LHCN-M2 (cell line): ENCODE measurements at regions not wholly inside any gene's neighbourhood (a gene's known extent, or its start where the extent isn't known, plus 50 kb on each side); places are given as distances from the start of the nearest gene placed in this dataset.
"Not testable (repeated sequence)": the region's sequence is repeated elsewhere in the genome, so short reads cannot be mapped to it uniquely, and the experiment has no call there.

Experiments used
- DNase-seq: peaks from one replicate; pipeline ENCODE4 v3.0.0-alpha.2; 2012; ENCODE audit warnings: low read depth

DNA sequence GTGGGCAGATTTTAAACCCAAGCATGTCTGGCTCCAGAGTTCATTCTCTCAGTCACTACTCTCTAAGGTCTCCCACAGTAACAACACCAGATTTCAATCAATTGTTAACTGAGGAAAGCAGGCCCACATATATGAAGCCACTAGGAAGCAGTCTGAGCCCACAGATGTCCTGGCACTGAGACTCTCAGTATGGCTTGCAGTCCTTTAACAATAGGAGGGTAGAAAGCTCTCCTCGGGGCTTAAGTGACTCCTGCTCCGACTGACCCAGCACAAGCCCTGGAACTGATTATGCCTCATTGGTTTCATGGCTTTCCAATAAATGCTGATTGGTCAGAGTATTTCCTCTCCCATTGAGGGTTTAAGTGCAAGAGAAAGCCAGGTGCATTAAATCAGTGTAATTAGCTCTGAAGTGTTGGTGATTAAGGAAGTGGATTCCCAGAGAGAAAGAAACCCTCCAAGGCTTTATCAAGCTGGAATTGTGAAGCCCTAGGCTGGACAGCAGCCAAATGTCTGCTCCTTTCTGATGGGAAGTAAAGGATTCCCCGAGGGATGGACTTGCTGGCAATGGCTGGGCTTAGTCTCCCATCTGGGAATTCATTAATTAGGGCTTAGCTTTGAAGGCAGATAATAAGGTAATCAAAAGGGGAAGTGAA is 76.6 kb upstream of the PROKR2 start:
- DNase-seq = no peak

DNA sequence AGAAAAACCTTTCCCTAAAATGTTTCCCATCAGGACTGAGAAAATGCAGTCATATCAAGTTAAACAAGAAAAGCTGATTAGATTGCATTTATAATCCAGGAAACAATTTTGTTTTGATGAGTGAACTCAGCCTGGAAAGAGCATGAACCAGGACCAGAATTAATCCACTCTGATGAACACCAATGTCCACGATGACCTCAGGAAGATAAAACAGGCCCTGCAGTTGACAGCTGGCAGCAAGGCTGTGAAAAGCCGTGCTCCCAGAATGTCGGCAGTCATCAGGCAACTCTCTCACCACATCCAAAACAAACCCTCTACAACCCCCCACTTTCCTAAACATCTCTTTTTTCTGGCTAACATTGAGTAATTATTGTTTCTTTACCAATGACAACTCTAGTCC is 74.0 kb upstream of the PROKR2 start:
- no peak for DNase-seq

DNA sequence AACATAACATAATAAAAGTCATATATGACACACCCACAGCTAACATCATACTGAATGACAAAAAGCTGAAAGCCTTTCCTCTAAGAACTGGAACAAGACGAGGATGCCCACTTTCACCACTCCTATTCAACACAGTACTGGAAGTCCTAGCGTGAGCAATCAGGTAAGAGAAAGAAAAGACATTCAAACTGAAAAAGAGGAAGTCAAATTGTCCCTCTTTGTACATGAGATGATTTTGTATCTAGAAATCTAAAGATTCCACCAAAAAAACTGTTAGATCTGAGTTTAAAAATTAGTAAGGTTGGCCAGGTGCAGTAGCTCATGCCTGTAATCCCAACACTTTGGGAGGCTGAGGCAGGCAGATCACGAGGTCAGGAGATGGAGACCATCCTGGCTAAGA is 70.1 kb upstream of the PROKR2 start:
- DNase-seq = not testable (repeated sequence)

DNA sequence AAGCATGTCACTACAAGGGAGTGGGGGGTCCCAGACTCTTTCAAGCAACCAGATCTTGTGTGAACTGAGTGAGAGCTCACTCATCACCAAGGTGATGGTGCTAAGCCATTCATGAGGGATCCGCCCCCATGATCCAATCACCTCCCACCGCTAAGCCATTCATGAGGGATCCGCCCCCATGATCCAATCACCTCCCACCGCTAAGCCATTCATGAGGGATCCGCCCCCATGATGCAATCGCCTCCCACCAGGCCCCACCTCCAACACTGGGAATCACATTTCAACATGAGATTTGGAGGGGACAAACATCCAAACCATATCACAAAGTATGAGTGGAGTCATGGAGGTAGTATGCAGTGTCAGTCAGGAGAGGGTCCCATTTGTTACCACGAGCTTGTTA is 64.8 kb upstream of the PROKR2 start:
- not testable (repeated sequence) for DNase-seq

DNA sequence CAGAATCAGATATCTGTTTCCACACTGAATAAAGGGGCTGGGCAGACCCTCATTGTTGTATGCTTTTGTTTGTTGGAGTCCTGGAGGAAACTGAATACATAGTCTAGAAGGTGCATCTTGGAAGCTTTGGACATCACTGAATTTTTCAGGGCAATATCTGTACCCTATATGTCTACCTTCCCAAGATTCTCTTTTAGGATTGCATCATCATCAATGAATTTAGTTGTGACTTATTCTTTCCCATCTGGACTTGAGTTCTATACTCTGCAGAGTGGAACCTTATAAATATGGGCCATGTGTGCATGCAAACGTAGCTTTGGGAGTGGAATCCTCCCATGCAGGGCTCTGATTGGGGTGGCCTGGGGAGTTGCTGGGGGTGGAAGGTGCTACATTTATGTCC is 60.7 kb upstream of the PROKR2 start:
- DNase-seq = no peak

DNA sequence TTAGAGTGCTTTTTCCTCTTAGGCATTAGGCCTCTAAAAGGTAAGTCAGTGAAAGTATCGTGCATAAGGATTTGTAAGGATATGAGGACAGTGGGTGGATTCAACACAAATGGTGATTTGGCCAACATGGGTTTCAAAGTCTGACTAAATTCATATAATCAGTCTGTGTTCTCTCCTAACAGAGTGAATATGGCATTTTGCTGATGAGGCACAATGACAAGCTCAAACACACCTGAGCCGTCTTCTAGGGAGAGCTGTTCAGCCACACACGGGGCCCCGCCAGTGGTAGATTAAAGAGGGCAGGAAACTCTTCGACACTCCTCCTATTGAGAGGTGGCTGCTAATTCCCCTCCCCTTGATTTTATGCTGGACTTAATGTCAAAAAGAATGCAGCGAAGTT is 59.5 kb upstream of the PROKR2 start:
- no peak for DNase-seq

DNA sequence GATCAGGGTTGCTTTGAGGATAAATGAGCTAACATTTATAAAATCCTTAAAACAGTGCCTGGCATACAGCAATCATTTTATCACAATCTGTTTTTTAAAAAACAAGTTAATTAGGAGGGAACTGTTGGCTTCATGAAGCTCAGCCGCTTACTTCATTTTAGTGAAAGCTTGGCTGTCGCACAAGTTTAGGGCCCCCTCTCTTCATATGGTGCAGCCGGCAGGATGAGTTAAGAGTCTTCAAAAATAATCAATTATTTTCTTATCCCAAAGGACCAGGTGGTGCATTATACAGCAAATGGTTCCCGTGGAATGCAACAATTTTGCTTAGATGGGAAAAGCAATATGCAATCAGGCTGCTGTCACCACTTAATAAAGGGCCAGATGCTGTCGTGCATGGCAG is 57.4 kb upstream of the PROKR2 start:
- DNase-seq = no peak

DNA sequence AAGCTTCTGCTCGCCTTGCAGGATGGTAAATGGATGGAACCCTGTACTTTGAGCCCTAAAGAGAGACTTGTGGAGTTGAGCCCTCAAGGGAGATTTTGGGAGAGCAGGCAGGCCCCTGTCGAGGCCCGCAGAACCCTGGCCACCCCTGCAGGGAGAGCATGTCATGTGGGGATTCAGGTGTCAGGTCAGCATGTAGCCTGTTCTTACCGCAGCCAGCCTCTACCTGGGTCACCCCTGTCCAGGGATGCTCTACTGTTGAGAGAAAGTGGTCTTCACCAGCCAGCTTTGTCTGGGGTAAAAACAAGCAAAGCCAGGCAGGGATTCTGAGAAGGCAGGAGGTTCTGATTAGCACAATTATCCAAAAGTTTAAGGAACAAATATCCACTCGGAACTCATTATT is 55.6 kb upstream of the PROKR2 start:
- DNase-seq = no peak

DNA sequence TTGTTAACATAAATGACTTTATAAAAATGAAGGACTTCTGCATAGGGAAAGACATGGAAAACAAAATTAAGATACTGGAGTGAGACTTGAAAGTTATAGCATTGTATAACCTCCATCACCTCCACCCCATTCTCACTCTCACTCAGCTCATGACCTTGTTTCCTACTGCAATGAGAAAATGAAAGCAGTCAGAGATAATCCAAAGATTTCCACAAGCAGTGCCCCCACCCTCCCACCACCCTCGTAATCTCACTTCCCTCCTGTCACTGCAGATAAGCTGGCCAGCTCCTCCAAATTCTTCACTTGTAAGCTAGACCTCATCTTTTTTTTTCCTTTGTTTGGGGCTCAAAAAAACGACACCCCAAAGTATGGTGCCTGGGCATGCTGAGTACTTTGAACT is 52.9 kb upstream of the PROKR2 start:
- no peak for DNase-seq
